PFSK-1 (cell line): ENCODE measurements at regions not wholly inside any gene's neighbourhood (a gene's known extent, or its start where the extent isn't known, plus 50 kb on each side); places are given as distances from the start of the nearest gene placed in this dataset.

Experiments
- FOXP2 ChIP-seq: optimal IDR thresholded peaks from 2 replicates; pipeline ENCODE3; 2011; ENCODE audit warnings: borderline replicate concordance, control low read depth, inconsistent platforms; ENCODE audit not compliant: insufficient read depth; ENCODE audit errors: extremely low read length, extremely low read depth
- POLR2AphosphoS5 ChIP-seq: IDR thresholded peaks from 2 replicates; pipeline ENCODE4 v1.6.1; 2012; ENCODE audit warnings: low read depth, mild to moderate bottlenecking, control low read depth, low read length, moderate library complexity
- SIN3A ChIP-seq: IDR thresholded peaks from 2 replicates; pipeline ENCODE4 v1.6.1; 2012; ENCODE audit warnings: mild to moderate bottlenecking, low read length, moderate library complexity, borderline replicate concordance; ENCODE audit not compliant: insufficient read depth
- TAF1 ChIP-seq: IDR thresholded peaks from 2 replicates; pipeline ENCODE4 v1.6.1; 2012; ENCODE audit warnings: low read length, control low read depth, borderline replicate concordance; ENCODE audit not compliant: insufficient read depth
- TF ChIP-seq, protein P1 (sequence below), 2 experiments: IDR thresholded peaks; 2 replicates each; pipeline versions ENCODE4 v1.6.1 to v1.8.0; 2011 to 2012; ENCODE audit warnings: low read depth in 2 of 2, low read length in 2 of 2, control low read depth in 1 of 2, inconsistent platforms in 1 of 2, mild to moderate bottlenecking in 1 of 2, moderate library complexity in 1 of 2; ENCODE audit not compliant: insufficient read depth in 1 of 2

DNA sequence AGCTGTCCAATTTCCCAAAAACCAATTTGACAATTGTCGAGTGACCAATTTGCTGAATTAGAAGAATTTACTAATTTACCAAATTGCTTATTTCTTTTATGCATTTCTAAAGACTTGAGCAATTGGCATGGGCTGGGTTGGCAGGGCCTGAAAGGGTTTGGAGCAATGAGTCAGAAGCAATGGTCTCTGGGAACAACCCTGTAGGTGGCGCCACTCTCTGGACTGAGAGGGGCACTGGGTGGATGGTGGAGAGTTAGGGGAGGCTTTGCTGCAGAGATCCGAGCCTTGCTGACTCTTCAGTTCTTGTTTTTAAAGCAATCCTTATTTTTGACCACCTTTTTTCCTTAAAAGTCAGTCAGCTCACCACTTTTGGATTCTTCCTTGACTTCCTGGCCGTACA is 71.5 kb upstream of the RPS23 start:
- TF ChIP-seq POLR2AphosphoS5 (no peak), FOXP2 (no peak), SIN3A (no peak), TAF1 (no peak)
- TF ChIP-seq, protein P1, sequence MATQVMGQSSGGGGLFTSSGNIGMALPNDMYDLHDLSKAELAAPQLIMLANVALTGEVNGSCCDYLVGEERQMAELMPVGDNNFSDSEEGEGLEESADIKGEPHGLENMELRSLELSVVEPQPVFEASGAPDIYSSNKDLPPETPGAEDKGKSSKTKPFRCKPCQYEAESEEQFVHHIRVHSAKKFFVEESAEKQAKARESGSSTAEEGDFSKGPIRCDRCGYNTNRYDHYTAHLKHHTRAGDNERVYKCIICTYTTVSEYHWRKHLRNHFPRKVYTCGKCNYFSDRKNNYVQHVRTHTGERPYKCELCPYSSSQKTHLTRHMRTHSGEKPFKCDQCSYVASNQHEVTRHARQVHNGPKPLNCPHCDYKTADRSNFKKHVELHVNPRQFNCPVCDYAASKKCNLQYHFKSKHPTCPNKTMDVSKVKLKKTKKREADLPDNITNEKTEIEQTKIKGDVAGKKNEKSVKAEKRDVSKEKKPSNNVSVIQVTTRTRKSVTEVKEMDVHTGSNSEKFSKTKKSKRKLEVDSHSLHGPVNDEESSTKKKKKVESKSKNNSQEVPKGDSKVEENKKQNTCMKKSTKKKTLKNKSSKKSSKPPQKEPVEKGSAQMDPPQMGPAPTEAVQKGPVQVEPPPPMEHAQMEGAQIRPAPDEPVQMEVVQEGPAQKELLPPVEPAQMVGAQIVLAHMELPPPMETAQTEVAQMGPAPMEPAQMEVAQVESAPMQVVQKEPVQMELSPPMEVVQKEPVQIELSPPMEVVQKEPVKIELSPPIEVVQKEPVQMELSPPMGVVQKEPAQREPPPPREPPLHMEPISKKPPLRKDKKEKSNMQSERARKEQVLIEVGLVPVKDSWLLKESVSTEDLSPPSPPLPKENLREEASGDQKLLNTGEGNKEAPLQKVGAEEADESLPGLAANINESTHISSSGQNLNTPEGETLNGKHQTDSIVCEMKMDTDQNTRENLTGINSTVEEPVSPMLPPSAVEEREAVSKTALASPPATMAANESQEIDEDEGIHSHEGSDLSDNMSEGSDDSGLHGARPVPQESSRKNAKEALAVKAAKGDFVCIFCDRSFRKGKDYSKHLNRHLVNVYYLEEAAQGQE (IDR thresholded peaks at IDR 0.05; ENCODE audit: insufficient read depth in 1 of 2, low read depth in 2 of 2, low read length in 2 of 2) = no peak

GRCh38 chr5:82348784-82349425 is 70.8 kb upstream of the RPS23 start:
- no peak for TF ChIP-seq POLR2AphosphoS5
- TF ChIP-seq SIN3A = no peak
- TF ChIP-seq FOXP2 = no peak
- TF ChIP-seq, protein P1 (IDR thresholded peaks at IDR 0.05; ENCODE audit: insufficient read depth in 1 of 2, low read depth in 2 of 2, low read length in 2 of 2) = no peak
- TF ChIP-seq TAF1 = no peak

DNA sequence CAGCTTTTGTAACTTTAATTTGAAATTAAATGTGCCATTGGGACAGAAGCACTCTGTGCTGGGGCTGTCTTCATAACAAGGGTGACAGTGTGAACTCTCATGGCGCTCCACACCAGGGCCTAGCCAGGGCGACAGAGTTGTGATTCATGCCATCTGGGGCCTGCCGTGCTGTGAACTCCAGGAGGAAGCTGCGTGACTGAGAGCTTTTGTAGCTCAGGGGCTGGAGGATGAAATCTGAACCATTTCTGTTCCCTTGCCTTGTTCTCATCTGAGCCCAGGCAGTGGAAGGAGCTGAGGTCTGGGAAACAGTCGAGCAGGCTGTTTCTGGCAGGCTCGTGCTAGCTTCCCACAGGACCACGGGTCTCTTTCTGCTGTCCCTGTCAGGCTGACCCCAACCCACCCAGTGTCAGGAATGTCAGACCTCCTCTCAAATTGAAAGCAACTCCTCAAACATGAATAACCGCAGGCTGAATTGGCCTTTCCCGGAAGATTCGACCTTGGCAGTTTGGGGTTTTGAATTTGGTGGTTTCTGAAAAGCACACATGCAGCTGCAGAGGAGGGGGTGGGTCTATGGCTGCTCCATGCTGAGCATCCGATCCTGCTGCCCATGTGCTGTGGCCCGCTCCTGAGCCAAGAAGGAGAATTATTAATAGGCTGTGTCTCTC is 69.2 kb upstream of the RPS23 start:
- TF ChIP-seq, protein P1 (IDR thresholded peaks at IDR 0.05; ENCODE audit: insufficient read depth in 1 of 2, low read depth in 2 of 2, low read length in 2 of 2) = no peak
- no peak for TF ChIP-seq POLR2AphosphoS5
- TF ChIP-seq FOXP2 = no peak
- no peak for TF ChIP-seq TAF1
- no peak for TF ChIP-seq SIN3A

GRCh38 chr5:82346399-82347165 is 68.4 kb upstream of the RPS23 start:
- TF ChIP-seq, protein P1 (IDR thresholded peaks at IDR 0.05; ENCODE audit: insufficient read depth in 1 of 2, low read depth in 2 of 2, low read length in 2 of 2) = no peak
- TF ChIP-seq FOXP2 = no peak
